C1 segment of cervical spinal cord (tissue), 14 donors: ENCODE measurements at regions not wholly inside any gene's neighbourhood (a gene's known extent, or its start where the extent isn't known, plus 50 kb on each side); places are given as distances from the start of the nearest gene placed in this dataset.
"Not testable (repeated sequence)": the region's sequence is repeated elsewhere in the genome, so short reads cannot be mapped to it uniquely, and the experiment has no call there.

Source experiments
- DNase-seq, 14 donors: peaks; one replicate each; lab custom pipeline; 2025; lab: John Stamatoyannopoulos, UW

GRCh38 chr3:83251490-83251889 lies 1490.0 kb upstream of the GBE1 start:
- DNase-seq: no peak

- no peak for DNase-seq
Measured at GRCh38 chr3:83250613-83251012, 1489.2 kb upstream of the GBE1 start.

GRCh38 chr3:83248454-83248853 lies 1487.0 kb upstream of the GBE1 start:
- no peak for DNase-seq

GRCh38 chr3:83235180-83235814 lies 1473.9 kb upstream of the GBE1 start:
- no peak for DNase-seq

GRCh38 chr3:83233715-83234114 lies 1472.3 kb upstream of the GBE1 start:
- no peak for DNase-seq

GRCh38 chr3:83230841-83231240 lies 1469.4 kb upstream of the GBE1 start:
- DNase-seq: no peak

- DNase-seq: no peak
Measured at GRCh38 chr3:83230376-83230775, 1468.9 kb upstream of the GBE1 start.

- no peak for DNase-seq
Measured at GRCh38 chr3:83226751-83227150, 1465.3 kb upstream of the GBE1 start.

- DNase-seq: no peak
Measured at GRCh38 chr3:83224101-83224868, 1462.8 kb upstream of the GBE1 start.

- DNase-seq: no peak
Measured at GRCh38 chr3:83218383-83219200, 1457.1 kb upstream of the GBE1 start.

- not testable (repeated sequence) for DNase-seq
Measured at GRCh38 chr3:83217595-83218118, 1456.2 kb upstream of the GBE1 start.

- no peak for DNase-seq
Measured at GRCh38 chr3:83216919-83217594, 1455.6 kb upstream of the GBE1 start.

- DNase-seq: no peak
Measured at GRCh38 chr3:83195243-83195642, 1433.8 kb upstream of the GBE1 start.

GRCh38 chr3:83193526-83193925 lies 1432.1 kb upstream of the GBE1 start:
- no peak for DNase-seq

GRCh38 chr3:83189634-83190033 lies 1428.2 kb upstream of the GBE1 start:
- DNase-seq: no peak

- no peak for DNase-seq
Measured at GRCh38 chr3:83169473-83169872, 1408.0 kb upstream of the GBE1 start.

- no peak for DNase-seq
Measured at GRCh38 chr3:83150896-83151295, 1389.5 kb upstream of the GBE1 start.

- no peak for DNase-seq
Measured at GRCh38 chr3:83140983-83141382, 1379.5 kb upstream of the GBE1 start.

GRCh38 chr3:83131236-83131635 lies 1369.8 kb upstream of the GBE1 start:
- no peak for DNase-seq

GRCh38 chr3:83122774-83123350 lies 1361.4 kb upstream of the GBE1 start:
- no peak for DNase-seq

GRCh38 chr3:83093222-83093572 lies 1331.8 kb upstream of the GBE1 start:
- no peak for DNase-seq
